ENCODE measurements at regions not wholly inside any gene's neighbourhood (a gene's known extent, or its start where the extent isn't known, plus 50 kb on each side); places are given as distances from the start of the nearest gene placed in this dataset.

- H3K27me3 ChIP-seq (ENCODE audit: low read depth, low read length) = no peaks in the 10 kb centered on the region
- H2AFZ ChIP-seq (ENCODE audit: low read depth, low read length) = no peak overlapping the region
- H3K36me3 ChIP-seq (replicated peaks; ENCODE audit: low read depth, low read length) = no peaks in the 10 kb centered on the region
- H3K4me2 ChIP-seq (ENCODE audit: low read length) = no peak overlapping the region
- no peaks in the 10 kb centered on the region for H3K79me2 ChIP-seq (ENCODE audit: low read length)
- H3K4me1 ChIP-seq (ENCODE audit: low read length) = peaks cover 8% of the 10 kb centered on the region
- no peak overlapping the region for H3K9ac ChIP-seq (ENCODE audit: low read length)
- H3K4me3 ChIP-seq (ENCODE audit: low read length) = no peak overlapping the region
- no peak for TF ChIP-seq EZH2phosphoT487 (IDR thresholded peaks at IDR 0.05; ENCODE audit: low read depth)
- TF ChIP-seq CTCF (IDR thresholded peaks at IDR 0.05; ENCODE audit: low read depth, low read length) = no peak
- H3K27ac ChIP-seq (ENCODE audit: low read length) = no peak overlapping the region
- H4K20me1 ChIP-seq (ENCODE audit: insufficient read depth, low read length) = no peaks in the 10 kb centered on the region
- H3K9me3 ChIP-seq (ENCODE audit: insufficient read depth, low read length) = no peaks in the 10 kb centered on the region
These were observed 287.1 kb upstream of the PRDM1 start for GRCh38 chr6:105799056-105799455.

DNA sequence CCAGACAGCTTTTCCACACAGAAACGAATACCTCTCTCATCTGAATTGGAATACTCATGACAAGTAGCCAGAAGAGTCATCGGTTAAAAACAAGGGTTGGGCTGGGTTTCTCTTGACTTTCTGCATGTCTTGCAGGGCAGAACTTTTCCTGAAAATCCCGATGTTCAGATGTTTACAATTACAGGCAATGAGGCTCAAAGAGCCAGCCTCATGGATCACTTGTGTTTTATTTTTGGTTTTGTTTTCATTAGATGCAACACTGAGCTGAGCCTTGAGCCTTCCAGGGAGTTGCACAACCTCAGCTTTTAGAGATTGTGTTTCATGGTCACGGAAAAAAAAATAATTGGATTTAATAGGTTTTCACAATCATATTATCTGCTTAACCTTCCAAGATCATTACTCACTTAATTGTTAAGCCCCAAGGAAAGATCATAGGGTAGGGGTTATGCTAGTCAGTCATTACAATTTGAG lies 288.1 kb upstream of the PRDM1 start:
- no peaks in the 10 kb centered on the region for H3K27me3 ChIP-seq (ENCODE audit: low read depth, low read length)
- H3K4me2 ChIP-seq (ENCODE audit: low read length) = no peak overlapping the region
- no peaks in the 10 kb centered on the region for H3K79me2 ChIP-seq (ENCODE audit: low read length)
- H3K9ac ChIP-seq (ENCODE audit: low read length) = no peak overlapping the region
- H3K9me3 ChIP-seq (ENCODE audit: insufficient read depth, low read length) = no peaks in the 10 kb centered on the region
- H3K27ac ChIP-seq (ENCODE audit: low read length) = no peak overlapping the region
- H3K36me3 ChIP-seq (replicated peaks; ENCODE audit: low read depth, low read length) = no peaks in the 10 kb centered on the region
- no peaks in the 10 kb centered on the region for H4K20me1 ChIP-seq (ENCODE audit: insufficient read depth, low read length)
- H2AFZ ChIP-seq (ENCODE audit: low read depth, low read length) = no peak overlapping the region
- TF ChIP-seq EZH2phosphoT487 (IDR thresholded peaks at IDR 0.05; ENCODE audit: low read depth) = no peak
- no peak for TF ChIP-seq CTCF (IDR thresholded peaks at IDR 0.05; ENCODE audit: low read depth, low read length)
- peaks cover 16% of the 10 kb centered on the region for H3K4me1 ChIP-seq (ENCODE audit: low read length)
- no peak overlapping the region for H3K4me3 ChIP-seq (ENCODE audit: low read length)

DNA sequence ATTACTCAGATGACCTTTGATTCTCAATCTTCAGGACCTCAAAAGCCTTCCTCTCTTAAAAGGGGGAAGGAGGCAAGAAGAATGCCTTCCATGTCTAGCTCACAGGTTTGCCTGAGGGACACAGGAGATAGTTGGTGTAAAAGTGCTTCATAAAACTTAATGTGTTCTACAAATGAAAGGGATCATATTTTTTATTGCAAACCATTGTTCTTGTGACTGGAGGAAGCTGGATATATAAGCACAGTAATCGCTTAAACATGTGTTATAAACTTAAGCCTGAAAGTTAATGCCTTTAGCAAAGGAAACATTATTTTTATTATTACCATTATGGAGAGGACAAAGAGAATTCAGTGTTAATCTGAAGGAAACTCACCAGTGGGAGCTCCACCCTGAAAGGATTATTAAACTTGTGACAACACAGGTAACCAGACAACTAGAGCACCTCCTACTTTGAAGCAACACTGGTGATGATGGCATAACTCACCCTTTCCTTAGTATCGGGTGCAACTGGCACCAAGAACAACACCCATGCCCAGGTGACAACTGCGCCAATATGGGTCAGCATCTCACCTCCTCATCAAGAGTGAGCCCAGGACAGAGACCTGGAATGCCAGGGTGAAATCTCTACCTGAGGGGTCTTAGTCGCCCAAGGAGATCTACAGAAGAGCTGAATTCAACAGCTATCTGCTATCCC lies 288.7 kb upstream of the PRDM1 start:
- H4K20me1 ChIP-seq (ENCODE audit: insufficient read depth, low read length) = no peaks in the 10 kb centered on the region
- H3K4me2 ChIP-seq (ENCODE audit: low read length) = no peak overlapping the region
- no peaks in the 10 kb centered on the region for H3K9me3 ChIP-seq (ENCODE audit: insufficient read depth, low read length)
- no peaks in the 10 kb centered on the region for H3K27me3 ChIP-seq (ENCODE audit: low read depth, low read length)
- H3K79me2 ChIP-seq (ENCODE audit: low read length) = no peaks in the 10 kb centered on the region
- H3K27ac ChIP-seq (ENCODE audit: low read length) = no peak overlapping the region
- H3K36me3 ChIP-seq (replicated peaks; ENCODE audit: low read depth, low read length) = no peaks in the 10 kb centered on the region
- TF ChIP-seq EZH2phosphoT487 (IDR thresholded peaks at IDR 0.05; ENCODE audit: low read depth) (no peak), CTCF (IDR thresholded peaks at IDR 0.05; ENCODE audit: low read depth, low read length) (no peak)
- no peak overlapping the region for H3K9ac ChIP-seq (ENCODE audit: low read length)
- H3K4me1 ChIP-seq (ENCODE audit: low read length) = peaks cover 22% of the 10 kb centered on the region
- H3K4me3 ChIP-seq (ENCODE audit: low read length) = no peak overlapping the region
- H2AFZ ChIP-seq (ENCODE audit: low read depth, low read length) = no peak overlapping the region

GRCh38 chr6:105795913-105796517 lies 290.1 kb upstream of the PRDM1 start:
- Histone ChIP-seq H3K4me2 (ENCODE audit: low read length) (no peak overlapping the region), H3K36me3 (replicated peaks; ENCODE audit: low read depth, low read length) (no peaks in the 10 kb centered on the region), H3K9ac (ENCODE audit: low read length) (no peak overlapping the region), H3K27ac (ENCODE audit: low read length) (no peak overlapping the region), H3K79me2 (ENCODE audit: low read length) (no peaks in the 10 kb centered on the region), H4K20me1 (ENCODE audit: insufficient read depth, low read length) (no peaks in the 10 kb centered on the region), H3K27me3 (ENCODE audit: low read depth, low read length) (no peaks in the 10 kb centered on the region), H3K4me1 (ENCODE audit: low read length) (peaks cover 36% of the 10 kb centered on the region), H2AFZ (ENCODE audit: low read depth, low read length) (no peak overlapping the region), H3K4me3 (ENCODE audit: low read length) (no peak overlapping the region), H3K9me3 (ENCODE audit: insufficient read depth, low read length) (no peaks in the 10 kb centered on the region)
- no peak for TF ChIP-seq EZH2phosphoT487 (IDR thresholded peaks at IDR 0.05; ENCODE audit: low read depth)
- no peak for TF ChIP-seq CTCF (IDR thresholded peaks at IDR 0.05; ENCODE audit: low read depth, low read length)
